Epithelial cell of proximal tubule (primary cell): ENCODE measurements at regions not wholly inside any gene's neighbourhood (a gene's known extent, or its start where the extent isn't known, plus 50 kb on each side); places are given as distances from the start of the nearest gene placed in this dataset.

ENCODE experiments used
- DNase-seq: peaks from one replicate; pipeline ENCODE4 v3.0.0-alpha.2; 2011; ENCODE audit warnings: low read depth
- H3K4me3 ChIP-seq: 2 replicates; pipeline ENCODE4 v1.5.1; 2011; ENCODE audit warnings: low read depth, mild to moderate bottlenecking, low read length
- TF ChIP-seq, protein P1 (sequence below): conservative IDR thresholded peaks from 2 replicates; pipeline ENCODE4 v1.5.1; 2012; ENCODE audit warnings: low read depth, mild to moderate bottlenecking, low read length

DNA sequence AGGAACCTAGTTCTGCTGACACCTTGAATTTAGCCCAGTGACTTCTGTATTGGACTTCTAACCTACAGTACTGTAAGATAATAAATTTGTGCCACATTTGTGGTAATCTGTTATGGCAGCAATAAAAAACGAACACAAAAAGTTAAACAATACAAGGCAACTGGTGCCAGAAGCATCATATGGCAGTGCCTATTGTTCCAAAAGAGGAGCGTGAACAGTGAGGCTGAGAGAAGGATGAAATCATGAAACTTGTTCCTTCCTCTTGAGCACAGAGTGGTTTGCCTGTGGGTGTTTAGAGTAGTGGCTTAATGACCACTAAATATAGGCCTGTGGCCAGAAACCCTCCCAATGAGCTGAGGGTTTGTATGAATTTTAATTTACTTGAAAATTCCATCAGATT, 69.7 kb upstream of the PGRMC2 start:
- TF ChIP-seq, protein P1, sequence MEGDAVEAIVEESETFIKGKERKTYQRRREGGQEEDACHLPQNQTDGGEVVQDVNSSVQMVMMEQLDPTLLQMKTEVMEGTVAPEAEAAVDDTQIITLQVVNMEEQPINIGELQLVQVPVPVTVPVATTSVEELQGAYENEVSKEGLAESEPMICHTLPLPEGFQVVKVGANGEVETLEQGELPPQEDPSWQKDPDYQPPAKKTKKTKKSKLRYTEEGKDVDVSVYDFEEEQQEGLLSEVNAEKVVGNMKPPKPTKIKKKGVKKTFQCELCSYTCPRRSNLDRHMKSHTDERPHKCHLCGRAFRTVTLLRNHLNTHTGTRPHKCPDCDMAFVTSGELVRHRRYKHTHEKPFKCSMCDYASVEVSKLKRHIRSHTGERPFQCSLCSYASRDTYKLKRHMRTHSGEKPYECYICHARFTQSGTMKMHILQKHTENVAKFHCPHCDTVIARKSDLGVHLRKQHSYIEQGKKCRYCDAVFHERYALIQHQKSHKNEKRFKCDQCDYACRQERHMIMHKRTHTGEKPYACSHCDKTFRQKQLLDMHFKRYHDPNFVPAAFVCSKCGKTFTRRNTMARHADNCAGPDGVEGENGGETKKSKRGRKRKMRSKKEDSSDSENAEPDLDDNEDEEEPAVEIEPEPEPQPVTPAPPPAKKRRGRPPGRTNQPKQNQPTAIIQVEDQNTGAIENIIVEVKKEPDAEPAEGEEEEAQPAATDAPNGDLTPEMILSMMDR = no peak
- no peak overlapping the region for H3K4me3 ChIP-seq
- no peak for DNase-seq

DNA sequence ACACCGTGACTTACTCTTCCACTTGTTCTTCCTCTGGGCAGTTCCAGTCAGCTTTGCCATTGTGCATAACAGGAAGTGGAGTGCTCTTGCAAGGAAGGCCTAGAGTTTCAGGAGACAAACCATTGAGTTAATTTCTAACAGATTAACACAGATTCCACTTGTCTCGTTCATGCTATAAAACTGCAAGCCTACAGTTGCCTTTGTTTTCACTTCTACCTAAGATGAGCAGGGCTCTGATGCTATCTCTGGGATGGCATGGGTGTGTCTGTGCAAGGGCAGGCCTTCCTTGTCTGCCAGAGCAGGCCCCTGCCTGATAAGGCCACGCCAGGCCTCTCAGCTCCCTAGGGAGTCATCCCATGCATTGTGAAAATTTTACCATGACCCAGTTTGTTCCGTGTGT, 67.7 kb upstream of the PGRMC2 start:
- peak overlapping the region; percentile 30 for H3K4me3 ChIP-seq
- TF ChIP-seq, protein P1 = no peak
- peak; percentile 89 for DNase-seq

DNA sequence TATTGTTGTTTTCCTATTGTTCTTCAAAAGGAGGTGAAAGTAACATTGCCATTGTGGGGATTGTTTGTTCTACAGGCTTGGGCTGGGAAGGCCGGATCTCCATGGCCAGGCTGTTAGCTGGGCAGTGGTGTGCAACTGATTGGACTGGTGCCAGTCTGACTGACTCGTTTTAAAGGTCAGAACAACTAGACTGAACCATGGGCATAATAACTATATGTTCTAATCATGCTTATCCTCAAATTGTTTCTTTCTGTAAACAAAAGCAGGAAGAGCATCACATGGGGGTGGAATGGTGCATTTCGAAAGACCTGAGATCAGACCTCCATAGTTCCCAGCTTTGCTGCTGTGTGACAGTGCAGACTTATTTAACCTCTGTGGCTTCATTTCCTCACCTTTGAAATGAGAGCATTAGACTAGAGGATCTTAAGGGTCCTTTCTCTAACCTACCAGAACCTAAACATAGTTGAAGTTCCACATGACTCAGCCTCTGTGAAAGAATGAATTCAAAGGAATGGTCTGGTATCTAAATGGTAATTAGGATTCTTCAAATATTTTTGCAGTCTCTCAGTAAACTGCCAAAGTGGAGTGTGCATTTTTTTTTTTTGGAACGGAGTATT, 66.7 kb upstream of the PGRMC2 start:
- TF ChIP-seq, protein P1 = no peak
- DNase-seq = peak; percentile 98
- H3K4me3 ChIP-seq = peak overlapping the region; percentile 12

DNA sequence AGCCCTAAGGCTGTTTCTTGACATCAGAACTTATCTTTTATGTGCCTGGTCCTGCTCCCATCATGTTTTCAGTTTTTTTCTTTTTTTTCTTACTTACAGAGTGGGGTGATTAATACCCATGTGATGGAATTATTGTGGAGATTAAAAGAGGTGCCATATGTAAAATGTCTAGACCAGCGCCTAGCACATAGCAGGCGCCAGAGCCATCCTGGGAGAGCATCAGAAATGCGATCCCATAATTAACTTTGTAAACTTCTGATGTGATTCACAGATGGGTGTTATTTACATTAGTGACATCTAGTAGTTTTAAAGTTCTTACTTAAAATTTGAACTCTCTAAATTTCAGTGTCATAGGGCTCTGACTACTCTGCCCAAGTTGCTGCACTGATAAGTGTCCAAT, 66.2 kb upstream of the PGRMC2 start:
- TF ChIP-seq, protein P1 = no peak
- H3K4me3 ChIP-seq = no peak overlapping the region
- no peak for DNase-seq

DNA sequence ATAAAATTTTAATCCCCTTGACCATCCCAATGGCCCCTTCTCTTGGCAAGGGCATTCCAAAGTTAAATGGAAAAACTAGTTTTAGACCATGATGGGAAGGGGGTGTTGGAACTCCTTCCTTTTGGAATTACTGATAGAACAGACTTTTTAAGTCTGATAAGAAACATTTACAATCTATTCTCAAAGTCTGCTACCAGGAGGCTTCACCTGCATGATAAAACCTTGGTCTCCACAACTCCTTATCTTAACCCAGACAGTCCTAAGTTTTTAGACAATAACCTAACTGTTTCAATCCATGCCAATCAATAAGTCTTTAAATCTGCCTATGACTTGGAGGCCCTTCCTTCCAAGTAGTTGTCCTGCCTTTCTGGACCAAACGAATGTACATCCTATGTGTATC, 63.9 kb upstream of the PGRMC2 start:
- DNase-seq = no peak
- TF ChIP-seq, protein P1 = no peak
- no peak overlapping the region for H3K4me3 ChIP-seq

DNA sequence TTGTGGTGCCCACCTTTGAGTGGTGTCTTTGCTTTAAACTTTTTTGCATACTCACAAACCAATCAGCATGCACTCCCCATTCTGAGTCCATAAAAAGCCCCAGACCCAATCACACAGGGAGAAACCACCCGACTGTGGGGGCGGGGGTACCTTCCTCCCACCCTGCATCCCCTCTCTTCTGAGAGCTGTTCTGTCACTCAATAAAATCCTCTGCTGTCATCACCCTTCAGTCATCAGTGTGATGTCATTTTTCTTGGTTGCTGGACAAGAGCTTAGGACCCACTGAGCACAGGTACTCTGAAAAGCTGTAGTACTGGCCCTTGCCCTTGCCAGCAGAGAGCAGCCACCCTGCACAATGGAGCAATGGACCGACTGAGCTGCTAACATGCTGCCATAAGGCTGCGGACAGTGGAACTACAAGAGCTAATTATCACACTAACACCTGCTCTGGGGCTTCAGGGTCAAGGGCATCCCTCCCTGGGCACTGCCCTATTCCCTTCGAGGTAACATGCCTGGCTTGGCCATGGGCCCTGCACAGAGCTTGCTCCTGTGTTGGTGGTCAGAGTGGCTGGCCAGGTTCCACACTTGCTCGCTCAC, 62.9 kb upstream of the PGRMC2 start:
- H3K4me3 ChIP-seq = no peak overlapping the region
- TF ChIP-seq, protein P1 = no peak
- DNase-seq = no peak

DNA sequence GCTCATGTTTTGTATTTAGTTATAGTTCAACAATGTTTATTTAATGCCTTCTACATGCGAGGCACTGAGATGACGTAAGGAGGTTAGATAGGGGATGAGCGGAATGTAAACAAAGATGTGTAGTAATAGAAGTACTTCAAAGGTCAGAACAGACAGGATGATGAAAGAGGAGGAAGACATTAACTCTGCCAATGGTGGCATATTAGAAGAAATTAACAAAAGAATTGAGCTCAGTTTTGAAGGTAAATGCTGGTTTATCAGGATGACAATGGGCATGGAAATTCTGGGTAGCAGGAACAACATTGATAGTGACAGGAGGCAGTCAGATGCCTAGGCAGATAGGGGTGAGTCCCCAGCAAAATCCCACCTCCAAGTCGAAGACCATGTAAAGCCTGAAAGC, 62.3 kb upstream of the PGRMC2 start:
- TF ChIP-seq, protein P1 = no peak
- DNase-seq = no peak
- H3K4me3 ChIP-seq = no peak overlapping the region
